HUDEP-2 (cell line): ENCODE measurements at regions not wholly inside any gene's neighbourhood (a gene's known extent, or its start where the extent isn't known, plus 50 kb on each side); places are given as distances from the start of the nearest gene placed in this dataset.
A peak's percentile ranks its signal among the peaks of the same experiment; 100 is the strongest.

ENCODE experiments used
- DNase-seq, 76 experiments: peaks; one replicate each; lab custom pipeline; 2025; ENCODE audit not compliant: unreplicated experiment in 76 of 76; lab: John Stamatoyannopoulos, UW

GRCh38 chr3:106566277-106566676 lies 697.5 kb upstream of the CBLB start:
- DNase-seq: no peak

GRCh38 chr3:106570426-106570825 lies 701.6 kb upstream of the CBLB start:
- DNase-seq: no peak

- DNase-seq: no peak
Measured at GRCh38 chr3:106573605-106574004, 704.8 kb upstream of the CBLB start.

- no peak for DNase-seq
Measured at GRCh38 chr3:106575029-106575428, 706.2 kb upstream of the CBLB start.

- DNase-seq: no peak
Measured at GRCh38 chr3:106577241-106577640, 708.4 kb upstream of the CBLB start.

- no peak for DNase-seq
Measured at GRCh38 chr3:106578911-106579310, 710.1 kb upstream of the CBLB start.

- no peak for DNase-seq
Measured at GRCh38 chr3:106582151-106582550, 713.3 kb upstream of the CBLB start.

GRCh38 chr3:106587551-106587950 lies 718.7 kb upstream of the CBLB start:
- DNase-seq: no peak

- DNase-seq: no peak
Measured at GRCh38 chr3:106588739-106589138, 719.9 kb upstream of the CBLB start.

GRCh38 chr3:106589311-106589942 lies 720.6 kb upstream of the CBLB start:
- DNase-seq: peak in 1 of 76 experiments; percentile 1

GRCh38 chr3:106590216-106590615 lies 721.4 kb upstream of the CBLB start:
- DNase-seq: no peak

GRCh38 chr3:106593381-106593780 lies 724.6 kb upstream of the CBLB start:
- no peak for DNase-seq

- DNase-seq: peak in 30 of 76 experiments; percentile 0 to 63 (median 12)
Measured at GRCh38 chr3:106609666-106610301, 741.0 kb upstream of the CBLB start.

GRCh38 chr3:106610362-106610959 lies 741.6 kb upstream of the CBLB start:
- DNase-seq: no peak

GRCh38 chr3:106611116-106611515 lies 742.3 kb upstream of the CBLB start:
- no peak for DNase-seq

GRCh38 chr3:106611841-106612240 lies 743.0 kb upstream of the CBLB start:
- DNase-seq: no peak

GRCh38 chr3:106616556-106616955 lies 747.7 kb upstream of the CBLB start:
- no peak for DNase-seq

GRCh38 chr3:106617276-106617675 lies 748.5 kb upstream of the CBLB start:
- DNase-seq: no peak

- DNase-seq: no peak
Measured at GRCh38 chr3:106620646-106621045, 751.8 kb upstream of the CBLB start.

GRCh38 chr3:106624154-106624553 lies 753.1 kb upstream of the CCDC54 start:
- no peak for DNase-seq

GRCh38 chr3:106628407-106628806 lies 748.8 kb upstream of the CCDC54 start:
- no peak for DNase-seq

- no peak for DNase-seq
Measured at GRCh38 chr3:106629215-106629832, 747.9 kb upstream of the CCDC54 start.
